ENCODE measurements at regions not wholly inside any gene's neighbourhood (a gene's known extent, or its start where the extent isn't known, plus 50 kb on each side); places are given as distances from the start of the nearest gene placed in this dataset.

DNA sequence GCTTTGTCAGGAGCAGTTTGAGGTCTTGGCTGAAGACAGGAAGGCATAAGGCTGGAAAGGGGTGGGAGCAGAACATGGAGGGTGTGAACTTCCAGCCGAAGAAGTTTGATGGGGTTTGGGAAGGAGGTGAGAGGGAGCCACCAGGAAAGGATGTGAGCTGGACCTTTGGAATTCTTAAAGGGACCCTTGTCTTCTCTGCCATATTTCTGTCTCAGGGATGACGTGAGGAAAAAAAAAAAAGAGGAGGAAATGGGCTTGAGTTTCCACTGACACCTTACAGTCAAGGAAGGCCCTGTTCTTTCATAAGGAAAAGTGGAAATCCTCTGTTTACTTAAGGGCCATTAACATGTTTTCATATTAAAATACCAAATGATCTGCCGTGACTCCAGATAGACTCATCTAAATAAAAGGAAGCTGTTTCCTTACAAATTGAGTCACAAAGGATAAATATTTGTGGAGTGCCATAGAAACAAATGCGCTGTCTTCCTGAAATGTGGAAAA lies 132.1 kb downstream of the PALM2AKAP2 start:
- DNase-seq (ENCODE audit: low read depth, low spot score), result no peak

DNA sequence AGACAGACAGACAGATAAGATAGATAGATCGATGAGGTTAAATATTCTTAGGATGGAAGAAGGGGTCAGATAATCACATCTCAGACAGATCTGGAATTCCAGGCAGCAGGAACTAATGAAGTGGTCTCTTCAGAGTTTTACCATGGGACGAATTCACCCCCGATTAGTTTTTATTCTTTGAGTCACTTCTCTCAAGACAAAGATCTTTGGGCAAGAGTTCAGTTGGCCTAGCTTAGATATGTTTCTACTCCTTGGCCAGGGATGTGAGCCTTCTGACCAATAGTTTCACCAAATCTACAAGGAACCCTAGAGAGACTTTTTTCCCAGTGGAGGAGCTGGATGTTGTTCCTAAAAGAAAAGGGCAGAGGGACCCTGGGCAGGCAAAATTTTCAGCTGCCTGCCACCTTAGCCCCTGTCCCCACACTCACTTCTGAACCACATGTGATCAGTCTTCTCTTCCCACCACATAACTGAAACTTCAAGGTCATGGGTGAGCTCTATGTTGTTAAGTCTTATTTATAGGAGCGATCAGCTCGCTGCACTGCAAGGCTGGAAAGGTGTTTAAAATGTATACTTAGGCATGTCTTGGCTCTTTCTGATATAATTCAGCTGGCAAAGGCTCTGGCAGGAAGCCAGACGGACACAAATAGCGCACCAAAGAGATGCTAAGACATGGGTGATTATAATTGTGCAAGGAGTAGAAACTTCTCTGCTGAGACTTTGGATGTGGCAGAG lies 132.9 kb downstream of the PALM2AKAP2 start:
- no peak for DNase-seq (ENCODE audit: low read depth, low spot score)

DNA sequence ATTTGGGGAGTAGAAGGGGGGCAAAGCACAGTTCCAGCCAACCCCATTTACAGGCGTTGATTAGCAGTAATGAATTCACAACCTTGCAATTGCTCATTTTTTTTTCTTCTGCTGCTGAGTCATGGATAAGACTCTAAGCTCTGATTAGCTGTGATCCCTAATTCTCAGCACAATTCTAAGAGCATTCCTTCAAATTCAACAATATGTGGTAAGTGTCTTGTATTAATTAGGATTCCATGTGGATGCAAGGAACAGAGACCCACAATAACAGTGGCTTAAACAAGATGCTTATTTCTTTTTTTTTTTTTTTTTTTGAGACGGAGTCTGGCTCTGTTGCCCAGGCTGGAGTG lies 133.4 kb downstream of the PALM2AKAP2 start:
- DNase-seq (ENCODE audit: low read depth, low spot score), result no peak

DNA sequence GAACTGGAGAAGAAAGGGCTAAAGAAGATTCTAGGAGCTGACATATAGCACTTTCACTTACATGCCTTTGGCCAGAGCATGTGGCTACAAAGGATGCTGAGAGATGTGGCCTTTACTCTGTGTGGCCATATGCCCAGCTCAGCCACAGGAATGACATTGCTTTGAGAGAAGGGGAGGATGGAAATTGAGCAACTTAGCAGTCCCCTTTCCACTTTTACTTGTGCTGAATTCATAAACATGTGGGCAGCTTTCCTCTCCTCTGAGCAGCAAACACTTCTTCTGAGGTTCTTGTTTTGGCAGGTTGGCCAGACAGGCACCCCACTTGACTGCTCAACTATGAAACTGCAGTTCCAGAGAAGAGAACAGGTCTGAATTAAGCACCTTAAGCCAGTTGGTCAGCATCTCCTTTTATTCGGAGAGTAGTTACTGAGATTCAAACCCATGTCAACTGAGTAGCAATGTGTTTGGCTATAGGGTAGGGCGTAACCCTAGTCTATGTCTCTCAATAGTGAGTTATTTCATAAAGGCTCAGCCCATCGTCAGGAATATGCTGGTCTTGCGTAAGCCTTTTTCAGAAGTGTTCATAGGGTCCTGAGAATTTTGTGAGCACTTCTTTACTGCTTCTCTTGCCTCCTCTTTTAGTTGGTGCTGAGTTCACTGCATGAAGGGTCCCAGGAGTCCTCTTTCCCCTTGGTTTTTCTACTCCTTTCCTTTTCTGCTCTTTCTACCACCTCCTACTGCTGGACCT lies 134.5 kb downstream of the PALM2AKAP2 start:
- no peak for DNase-seq (ENCODE audit: low read depth, low spot score)

DNA sequence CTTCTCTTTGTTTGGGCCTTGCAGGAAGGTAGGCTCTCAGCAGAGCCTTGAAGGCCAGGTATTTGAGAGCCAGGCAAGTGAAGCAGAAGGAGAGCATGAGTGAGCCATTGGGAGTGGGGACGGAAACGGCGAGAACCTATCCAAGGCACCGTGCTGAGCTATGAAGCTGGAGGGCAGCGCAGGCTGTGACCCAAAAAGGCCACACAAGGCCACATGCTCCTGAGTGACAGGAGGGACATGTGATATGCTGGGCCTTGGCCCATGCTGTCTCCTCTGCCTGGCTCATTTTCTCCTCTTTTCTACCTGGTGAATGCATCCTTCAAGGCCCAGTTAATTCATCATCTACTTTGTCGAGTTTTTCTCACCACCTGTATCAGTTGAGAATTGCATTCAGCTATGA lies 136.3 kb downstream of the PALM2AKAP2 start:
- no peak for DNase-seq (ENCODE audit: low read depth, low spot score)

DNA sequence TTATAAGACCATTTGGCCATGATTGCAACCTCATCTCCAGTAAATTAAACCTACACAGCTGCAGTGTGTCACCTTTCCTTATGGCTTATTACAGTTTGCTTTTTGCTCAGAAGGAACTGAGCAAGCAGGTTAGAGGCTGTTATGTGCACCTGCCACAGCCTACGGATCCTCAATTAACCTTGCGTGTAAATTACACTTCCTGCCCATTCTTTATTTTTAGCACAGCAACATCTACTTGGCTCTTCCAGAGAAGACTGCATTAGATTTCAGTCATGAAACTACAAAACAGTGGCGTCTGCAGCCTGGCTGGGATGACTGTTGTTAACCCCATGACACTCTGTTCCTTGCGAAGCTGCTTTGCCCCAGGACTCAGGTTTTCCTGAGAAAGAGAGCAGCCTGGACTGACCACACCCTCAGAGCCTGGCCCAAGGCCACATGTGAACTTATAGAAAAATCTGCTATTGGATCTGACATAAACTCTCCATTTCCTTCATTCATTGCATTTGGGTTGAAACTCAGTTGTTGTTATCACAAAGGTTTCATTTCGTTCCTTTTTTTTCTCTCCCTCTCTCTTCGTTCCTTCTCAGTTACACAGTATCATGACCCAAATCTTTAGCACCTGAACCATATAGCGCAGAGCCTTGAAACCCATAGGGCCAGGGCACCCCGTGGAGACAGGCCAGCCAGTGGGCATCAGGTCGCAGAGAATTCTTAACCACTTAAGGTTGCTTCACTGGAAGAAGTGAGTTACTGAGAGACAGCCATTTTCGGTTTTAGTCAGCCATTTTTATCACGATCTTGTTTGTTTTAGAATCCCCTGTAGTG lies 138.6 kb downstream of the PALM2AKAP2 start:
- peak; percentile 3 for DNase-seq (ENCODE audit: low read depth, low spot score)

DNA sequence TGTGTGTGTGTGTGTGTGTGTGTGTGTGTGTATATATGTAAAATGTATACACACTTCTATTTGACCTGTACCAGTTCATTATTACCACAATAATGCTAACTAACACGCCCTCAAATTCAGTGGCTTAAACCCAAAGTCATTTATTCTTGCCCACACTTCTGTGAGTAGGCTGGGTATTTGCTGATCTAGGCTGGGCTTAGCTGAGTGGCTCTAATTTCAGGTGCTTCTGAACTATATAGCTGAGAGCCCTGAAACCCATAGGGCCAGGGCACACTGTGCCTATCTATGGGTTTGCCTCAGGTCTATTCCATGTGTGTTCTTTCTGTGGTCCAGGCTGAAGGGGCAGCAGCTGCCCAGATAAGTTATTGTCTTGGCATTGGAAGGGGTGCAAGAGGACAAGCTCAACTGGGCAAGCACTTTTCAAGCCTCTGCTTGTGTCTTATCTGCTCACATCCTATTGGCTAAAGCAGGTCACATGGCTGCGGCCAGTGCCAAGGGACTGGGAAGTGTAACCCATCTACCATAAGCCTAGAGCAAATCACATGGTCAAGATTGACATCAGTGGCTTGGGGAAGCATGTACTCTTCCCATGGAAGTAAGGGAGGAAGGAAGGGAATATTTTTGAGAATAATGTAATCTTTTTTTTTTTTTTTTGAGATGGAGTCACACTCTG lies 139.9 kb downstream of the PALM2AKAP2 start:
- DNase-seq (ENCODE audit: low read depth, low spot score), result no peak

DNA sequence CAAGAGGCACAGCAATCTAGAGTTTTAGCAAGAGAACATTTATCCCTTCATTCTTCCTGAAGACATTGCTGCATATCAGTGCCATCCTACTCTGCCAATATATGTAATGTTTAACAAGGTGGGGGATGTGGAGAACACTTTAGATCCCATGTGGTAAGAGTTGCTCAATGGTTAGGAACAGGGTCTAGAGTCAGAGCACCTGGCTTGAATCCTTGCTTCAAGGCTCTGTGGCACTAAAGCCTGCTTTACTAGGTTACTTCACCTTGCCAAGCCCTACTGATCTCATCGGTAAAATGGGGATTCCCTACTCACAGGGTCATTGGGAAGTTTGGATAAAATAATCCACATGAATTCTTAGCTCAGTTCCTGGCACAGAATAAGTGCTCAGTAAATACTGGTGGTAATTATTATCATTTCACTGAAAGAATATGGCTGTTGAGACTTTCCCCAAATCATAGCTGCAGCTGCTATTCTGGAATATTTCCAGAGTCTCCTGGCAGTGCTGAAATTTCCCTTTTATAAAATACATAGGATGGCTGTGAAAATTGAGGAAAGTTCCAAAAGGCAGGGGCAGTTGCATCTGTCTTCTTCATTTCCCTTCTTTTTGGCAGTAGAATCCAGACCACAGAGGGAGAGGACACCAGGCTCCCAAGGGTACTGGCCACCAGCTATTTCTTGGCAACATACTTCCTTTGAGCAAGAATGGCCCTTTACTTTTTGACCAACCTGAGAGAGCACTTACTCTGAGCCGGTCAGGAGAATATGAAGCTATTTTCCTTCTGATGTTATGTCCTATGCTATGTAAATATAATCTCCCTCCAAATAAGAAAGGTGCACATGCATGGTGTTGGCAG lies 142.8 kb downstream of the PALM2AKAP2 start:
- no peak for DNase-seq (ENCODE audit: low read depth, low spot score)

DNA sequence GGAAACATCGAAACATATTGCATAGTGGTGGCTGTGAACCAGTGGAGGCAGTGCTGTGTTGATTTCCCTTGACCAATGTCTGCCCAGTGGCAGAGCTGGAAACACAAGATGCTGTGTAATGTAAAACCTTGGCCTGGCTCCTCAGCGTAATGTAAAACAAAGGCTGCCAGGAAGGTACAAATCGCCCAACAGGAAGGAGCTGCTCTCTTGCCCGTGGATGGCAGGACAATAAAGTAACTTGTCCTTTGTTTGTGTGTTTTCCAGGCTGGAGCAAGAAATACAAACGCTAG lies 143.4 kb downstream of the PALM2AKAP2 start:
- DNase-seq (ENCODE audit: low read depth, low spot score), result no peak

DNA sequence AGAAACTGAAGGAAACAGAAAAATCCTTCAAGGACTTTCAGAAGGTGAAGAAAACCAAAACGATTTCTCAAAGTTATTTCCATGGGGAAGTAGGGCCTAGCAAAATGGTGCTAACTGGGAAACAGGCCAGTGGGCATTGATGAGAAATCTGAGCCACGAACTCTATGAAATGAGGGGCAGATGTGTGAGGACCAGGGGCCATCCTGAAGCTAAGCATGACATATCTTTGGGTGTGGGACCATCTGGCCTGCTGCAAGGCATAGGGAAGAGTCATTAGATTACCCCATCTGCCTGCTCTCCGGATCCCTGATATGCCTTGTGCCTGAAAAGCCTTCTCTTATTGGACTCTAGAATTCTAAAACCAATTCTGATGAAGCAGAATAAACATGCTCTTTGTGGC lies 143.8 kb downstream of the PALM2AKAP2 start:
- DNase-seq (ENCODE audit: low read depth, low spot score), result no peak

DNA sequence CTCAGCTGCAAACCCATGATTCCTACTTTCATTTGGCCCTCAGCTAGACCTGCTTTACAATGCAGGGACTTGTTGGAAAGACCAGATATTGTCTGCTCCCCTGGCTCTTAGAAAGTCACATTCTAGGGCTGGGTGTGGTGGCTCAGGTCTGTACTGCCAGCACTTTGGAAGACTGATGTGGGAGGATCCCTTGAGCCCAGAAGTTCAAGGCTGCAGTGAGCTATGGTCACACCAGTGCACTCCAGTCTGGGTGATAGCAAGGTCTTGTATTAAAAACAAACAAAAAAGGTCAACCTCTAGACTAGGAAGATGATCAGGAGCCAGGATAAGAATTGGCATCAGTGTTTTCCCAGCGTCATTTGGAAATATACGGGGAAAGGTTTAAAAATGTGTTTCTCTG lies 145.8 kb downstream of the PALM2AKAP2 start:
- no peak for DNase-seq (ENCODE audit: low read depth, low spot score)

DNA sequence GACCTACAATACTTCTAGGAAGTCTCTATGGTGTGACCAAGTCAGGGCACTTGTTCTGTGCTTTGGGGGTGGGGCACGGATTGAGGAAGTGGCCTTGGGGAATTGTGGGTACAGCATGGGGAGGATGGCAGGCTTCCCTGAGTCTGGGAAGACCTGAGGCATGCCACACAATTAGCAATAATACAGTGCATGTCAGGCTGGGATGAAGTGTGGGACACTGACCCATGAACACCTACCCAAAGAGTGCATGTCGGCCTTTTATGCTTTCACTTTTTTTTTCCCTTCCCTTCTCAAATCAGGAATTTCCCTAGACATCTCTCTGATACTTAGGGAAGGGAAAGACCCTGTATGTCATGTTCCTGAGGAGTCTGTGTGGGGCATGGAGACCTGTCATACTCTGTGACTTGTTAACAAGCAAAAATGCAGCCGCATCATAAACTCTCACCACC lies 146.4 kb downstream of the PALM2AKAP2 start:
- no peak for DNase-seq (ENCODE audit: low read depth, low spot score)

DNA sequence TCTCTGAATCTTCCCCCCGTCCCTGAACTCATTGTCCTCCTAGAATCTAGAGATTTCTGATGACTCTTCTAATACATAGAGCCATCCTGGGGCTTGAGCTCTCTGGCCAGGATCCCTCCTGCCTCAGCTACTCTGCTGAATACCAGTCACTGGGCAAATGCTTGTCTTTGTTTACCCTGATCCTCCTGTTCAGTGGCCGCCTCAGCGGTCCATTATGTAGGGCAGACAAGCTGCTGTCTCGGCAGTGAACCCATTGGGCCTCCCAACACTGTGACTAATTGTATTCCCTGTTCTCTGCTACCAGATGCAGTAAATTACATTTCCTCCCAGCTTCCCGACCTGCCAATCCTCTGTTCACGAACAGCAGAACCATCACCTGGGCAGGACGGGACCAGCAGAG lies 151.6 kb downstream of the PALM2AKAP2 start:
- DNase-seq (ENCODE audit: low read depth, low spot score), result no peak

DNA sequence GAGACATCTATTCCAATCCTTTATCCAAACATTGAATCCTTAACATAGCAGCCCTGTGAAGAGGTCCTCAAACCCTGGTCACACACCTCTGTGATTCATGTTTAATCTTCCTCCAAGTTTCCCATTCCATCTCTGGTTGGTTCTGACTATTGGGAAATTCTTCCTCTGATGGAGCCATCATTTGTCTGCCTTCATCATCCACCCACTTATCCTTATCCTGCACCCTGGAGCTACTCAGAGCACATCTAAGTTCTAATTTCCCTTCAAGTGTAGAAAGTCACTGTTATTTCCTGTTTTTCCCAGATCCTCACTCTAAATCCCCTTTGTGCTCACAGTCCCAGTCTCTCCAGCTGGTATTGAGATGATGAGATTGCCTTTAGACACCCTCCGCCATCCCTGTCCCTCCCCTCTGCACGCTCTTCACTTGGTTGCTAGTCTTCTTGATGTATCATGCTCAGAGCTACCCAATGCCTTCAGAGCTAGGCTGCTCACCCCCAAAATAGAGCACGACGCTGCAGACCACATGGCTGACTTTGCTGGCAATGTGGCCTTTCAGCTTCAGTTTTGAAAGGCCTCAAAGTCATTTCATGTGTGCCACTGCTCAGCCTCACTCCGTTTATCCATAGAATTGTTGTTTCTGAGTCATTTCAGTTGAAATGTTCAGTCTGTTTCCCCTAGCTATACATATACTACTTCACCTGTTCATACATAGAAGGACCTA lies 154.3 kb downstream of the PALM2AKAP2 start:
- DNase-seq (ENCODE audit: low read depth, low spot score), result no peak

DNA sequence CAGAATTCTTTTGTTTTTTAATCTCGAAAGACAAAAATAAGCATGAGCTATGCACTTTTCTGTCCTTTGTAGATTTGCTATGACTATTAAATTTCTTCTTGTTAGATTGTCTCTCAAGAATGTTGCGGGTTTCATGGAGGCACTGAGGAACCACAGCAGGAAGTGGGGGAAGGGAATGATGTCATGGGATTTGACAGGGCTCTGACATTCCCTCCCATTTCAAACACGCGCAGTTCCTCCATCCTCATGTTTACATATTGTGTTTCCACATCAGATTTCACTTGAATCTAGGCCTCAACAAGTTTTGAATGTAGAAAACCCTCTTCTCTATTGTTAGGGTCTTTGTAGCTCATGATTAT lies 154.8 kb downstream of the PALM2AKAP2 start:
- DNase-seq (ENCODE audit: low read depth, low spot score), result no peak

DNA sequence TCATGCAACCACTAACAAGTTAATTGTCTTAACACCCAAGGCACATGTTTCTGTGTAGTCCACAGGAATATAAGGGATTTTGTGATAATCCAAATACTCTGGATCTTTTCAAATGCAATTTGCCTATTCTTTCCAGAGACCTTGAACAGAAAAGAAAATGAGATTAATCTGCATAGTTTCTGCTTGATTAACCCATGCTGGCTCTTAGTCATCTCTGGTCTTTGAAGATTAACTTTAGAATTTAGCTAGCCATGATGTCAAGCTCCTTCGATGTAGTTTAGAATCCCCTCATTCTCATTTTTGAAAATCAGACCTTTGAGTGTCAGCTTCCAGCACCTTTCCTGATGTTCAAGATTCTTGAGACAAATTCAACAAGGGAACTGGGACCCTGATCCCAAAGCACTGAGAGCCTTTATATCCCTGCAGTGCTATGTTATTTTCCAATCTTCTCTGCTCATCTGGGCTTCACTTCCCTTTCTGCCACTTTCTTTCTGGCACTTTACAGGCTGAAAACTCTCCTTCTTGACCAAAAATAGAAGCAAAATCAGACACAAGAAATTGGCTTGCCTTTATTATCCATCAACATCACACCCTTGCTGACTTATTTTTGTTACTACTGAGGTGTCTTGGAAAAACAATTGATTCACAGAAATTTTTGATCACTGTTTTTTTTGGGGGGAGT lies 155.5 kb downstream of the PALM2AKAP2 start:
- no peak for DNase-seq (ENCODE audit: low read depth, low spot score)

DNA sequence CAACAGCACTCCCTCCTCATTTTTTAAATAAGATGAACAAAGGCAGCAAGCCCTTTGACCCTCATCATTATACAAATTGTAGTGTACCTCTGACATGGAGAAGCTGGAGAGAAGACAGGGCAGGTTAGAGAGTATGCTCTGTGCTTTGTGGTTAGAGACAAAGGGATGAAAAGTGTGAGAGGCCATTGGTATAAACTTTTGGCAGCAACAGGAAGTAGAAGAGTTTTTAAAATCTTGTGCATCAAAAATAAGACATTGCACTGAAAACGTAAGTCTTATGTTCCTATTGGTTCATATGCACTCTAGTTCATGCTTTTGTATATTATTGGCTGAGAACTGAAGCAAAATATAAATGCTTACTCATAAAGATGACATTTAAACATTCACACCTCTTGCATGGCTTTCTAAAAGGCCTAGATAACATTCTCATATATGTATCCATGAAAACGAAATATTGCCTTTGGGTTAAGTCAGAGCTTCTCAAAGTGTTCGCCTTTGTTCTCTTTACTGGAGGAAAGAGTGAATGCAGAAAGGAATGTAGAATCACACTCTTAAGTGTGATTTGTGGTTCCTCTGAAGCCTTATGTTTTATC lies 158.0 kb downstream of the PALM2AKAP2 start:
- no peak for DNase-seq (ENCODE audit: low read depth, low spot score)

DNA sequence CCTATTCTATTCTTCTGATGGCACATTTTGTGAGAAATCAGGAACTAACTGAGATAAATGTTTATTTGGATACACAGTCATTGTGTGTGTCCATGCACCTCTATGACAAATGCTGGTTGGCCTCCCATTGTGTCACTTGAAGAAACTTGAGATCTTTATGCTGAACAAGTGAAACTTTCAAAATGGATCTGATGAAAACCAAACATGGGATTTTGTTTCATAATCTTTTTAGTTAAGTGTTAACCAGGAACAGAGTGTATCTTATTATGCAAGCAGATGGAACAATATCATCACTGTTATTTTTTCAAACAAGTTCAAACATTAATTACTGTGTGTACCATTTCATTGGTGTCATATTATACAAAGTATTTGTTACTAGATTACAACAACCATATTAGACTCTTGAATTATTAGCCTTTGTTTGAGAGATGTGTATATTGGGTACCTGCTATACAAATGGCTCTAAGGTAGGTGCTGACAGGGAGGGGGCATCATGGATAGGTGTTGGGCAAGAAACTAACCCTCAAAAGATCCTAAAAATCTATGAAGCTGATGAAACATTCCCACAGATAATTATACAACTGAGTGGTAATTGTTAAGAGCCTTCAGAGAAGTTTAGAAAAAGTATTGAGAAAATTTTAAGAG lies 159.8 kb downstream of the PALM2AKAP2 start:
- DNase-seq (ENCODE audit: low read depth, low spot score), result no peak

DNA sequence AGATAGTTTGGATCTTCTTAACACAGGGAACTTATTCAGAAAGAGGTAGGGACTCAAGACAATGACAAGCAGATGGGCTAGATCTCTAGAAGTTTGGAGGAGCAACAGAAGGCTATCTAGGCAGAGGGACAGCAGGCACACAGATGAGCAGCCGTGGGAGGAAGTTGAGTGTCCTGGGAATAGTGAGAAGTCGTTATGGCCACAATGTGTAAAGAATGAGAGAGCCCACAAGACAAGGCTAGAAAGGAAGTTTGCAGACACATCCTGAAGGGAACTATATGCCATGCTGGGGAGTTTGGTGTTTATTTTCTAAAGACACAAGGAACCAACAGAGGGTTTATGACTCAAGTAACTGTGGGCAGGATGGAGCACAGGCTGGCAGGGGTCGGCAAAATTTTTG lies 160.6 kb downstream of the PALM2AKAP2 start:
- no peak for DNase-seq (ENCODE audit: low read depth, low spot score)

Measured in activated CD4-positive, CD25-positive, alpha-beta regulatory T cell treated with anti-CD3 and anti-CD28 coated beads, Interleukin-2, amount 50 U/mL, for 16 hours (primary cell).